CD4-positive, alpha-beta T cell (primary cell): ENCODE measurements at regions not wholly inside any gene's neighbourhood (a gene's known extent, or its start where the extent isn't known, plus 50 kb on each side); places are given as distances from the start of the nearest gene placed in this dataset.

Source experiments
- ATAC-seq: fragments of 200-7000 bp; cut with Tn5 transposase; one replicate; pipeline ENCODE4 v1.10.0; 2022; ENCODE audit warnings: mild to moderate bottlenecking; ENCODE audit not compliant: poor library complexity
- CTCF ChIA-PET: fragments of 350-600 bp; sonication (Branson Sonifier 250); formaldehyde crosslinking; loops from one replicate; lab custom pipeline; 2021; ENCODE audit warnings: antibody characterized with exemption, inconsistent platforms; lab: Charles Lee
- POLR2A ChIA-PET: fragments of 350-600 bp; sonication (Branson Sonifier 250); formaldehyde crosslinking; loops from one replicate; lab custom pipeline; 2021; ENCODE audit warnings: antibody characterized with exemption, inconsistent platforms; lab: Charles Lee
- DNase-seq, 14 experiments: peaks; one replicate each; pipeline ENCODE4 v3.0.0-alpha.2; 2013 to 2020; ENCODE audit warnings: mixed read lengths in 2 of 14
- H3K27ac ChIP-seq, 2 donors: one replicate each; pipeline versions ENCODE4 v1.5.1 to v1.7.0; 2013; ENCODE audit warnings: low read length in 2 of 2, low read depth in 1 of 2, mild to moderate bottlenecking in 1 of 2
- H3K27me3 ChIP-seq, 2 experiments: 1 replicate in 1 of 2; 2 replicates in 1 of 2; pipeline versions ENCODE4 v1.6.1 to v1.7.0; 2013; ENCODE audit warnings: low read length in 2 of 2, control low read depth in 1 of 2, mild to moderate bottlenecking in 1 of 2, moderate library complexity in 1 of 2; ENCODE audit not compliant: insufficient read depth in 2 of 2, control insufficient read depth in 1 of 2
- H3K36me3 ChIP-seq: one replicate; pipeline ENCODE4 v1.6.1; 2013; ENCODE audit warnings: low read length, control low read depth; ENCODE audit not compliant: insufficient read depth
- H3K4me1 ChIP-seq: one replicate; pipeline ENCODE4 v1.6.1; 2013; ENCODE audit warnings: low read length, control low read depth; ENCODE audit not compliant: insufficient read depth
- H3K4me3 ChIP-seq: one replicate; pipeline ENCODE4 v1.5.1; 2013; ENCODE audit warnings: mild to moderate bottlenecking, low read length, moderate library complexity
- H3K9me3 ChIP-seq, 2 experiments: 1 replicate in 1 of 2; 2 replicates in 1 of 2; pipeline versions ENCODE4 v1.6.1 to v1.7.0; 2013; ENCODE audit warnings: low read length in 2 of 2, mild to moderate bottlenecking in 2 of 2, control low read depth in 1 of 2, moderate library complexity in 1 of 2; ENCODE audit not compliant: control insufficient read depth in 1 of 2, insufficient read depth in 1 of 2
- H3K27ac Mint-ChIP-seq: one replicate; pipeline ENCODE4 v1.8.0; 2020; ENCODE audit warnings: mixed read lengths
- H3K27me3 Mint-ChIP-seq: one replicate; pipeline ENCODE4 v1.8.0; 2021; ENCODE audit warnings: mixed read lengths
- H3K36me3 Mint-ChIP-seq: one replicate; pipeline ENCODE4 v1.8.0; 2021; ENCODE audit warnings: low read depth, mixed read lengths
- H3K4me1 Mint-ChIP-seq: one replicate; pipeline ENCODE4 v1.8.0; 2021; ENCODE audit warnings: low read depth, mixed read lengths
- H3K4me3 Mint-ChIP-seq: one replicate; pipeline ENCODE4 v1.8.0; 2020; ENCODE audit warnings: mild to moderate bottlenecking, mixed read lengths
- H3K9me3 Mint-ChIP-seq: one replicate; pipeline ENCODE4 v1.8.0; 2020; ENCODE audit warnings: mixed read lengths
- CTCF ChIP-seq: fragments of 200-600 bp; IDR thresholded peaks from one replicate; pipeline ENCODE4 v1.8.0; 2022; ENCODE audit warnings: antibody characterized with exemption, mild to moderate bottlenecking
- intact Hi-C, 2 experiments: fragments of 100-400 bp; cut with DNase I in 1 of 2; cut with micrococcal nuclease in 1 of 2; formaldehyde crosslinking; loops; one replicate each; pipeline versions ENCODE4 v1.15.1 to v1.9.0; 2023 to 2025; cut with DNase I, micrococcal nuclease

- ChIA-PET POLR2A (no interaction called here), CTCF (no interaction called here)
- no peak overlapping the region for H3K4me3 Mint-ChIP-seq
- no peaks in the 10 kb centered on the region for H3K4me1 ChIP-seq
- H3K27me3 ChIP-seq = no peaks in the 10 kb centered on the region
- no peak overlapping the region for H3K27ac Mint-ChIP-seq
- H3K36me3 Mint-ChIP-seq = no peaks in the 10 kb centered on the region
- no peak overlapping the region for H3K27ac ChIP-seq
- no peaks in the 10 kb centered on the region for H3K4me1 Mint-ChIP-seq
- H3K9me3 Mint-ChIP-seq = no peaks in the 10 kb centered on the region
- peaks cover 4% of the 10 kb centered on the region for H3K27me3 Mint-ChIP-seq
- H3K4me3 ChIP-seq = no peak overlapping the region
- H3K9me3 ChIP-seq = no peaks in the 10 kb centered on the region
- no peak for TF ChIP-seq CTCF
- ATAC-seq (no peak), DNase-seq (no peak)
- no peaks in the 10 kb centered on the region for H3K36me3 ChIP-seq
- intact Hi-C loops = no loop called here
These were observed 263.0 kb downstream of the ETAA1 start for GRCh38 chr2:67660015-67660602.

GRCh38 chr2:67660871-67661270 is 263.7 kb downstream of the ETAA1 start:
- Mint-ChIP-seq H3K9me3 (no peaks in the 10 kb centered on the region), H3K4me1 (no peaks in the 10 kb centered on the region), H3K27ac (no peak overlapping the region), H3K36me3 (no peaks in the 10 kb centered on the region), H3K4me3 (no peak overlapping the region), H3K27me3 (peaks cover 4% of the 10 kb centered on the region)
- DNase-seq = no peak
- no peak for ATAC-seq
- intact Hi-C loops = no loop called here
- no peak for TF ChIP-seq CTCF
- CTCF ChIA-PET = no interaction called here
- Histone ChIP-seq H3K4me1 (no peaks in the 10 kb centered on the region), H3K4me3 (no peak overlapping the region), H3K9me3 (no peaks in the 10 kb centered on the region), H3K36me3 (no peaks in the 10 kb centered on the region), H3K27me3 (no peaks in the 10 kb centered on the region), H3K27ac (no peak overlapping the region)
- POLR2A ChIA-PET = no interaction called here

GRCh38 chr2:67662222-67662621 is 265.1 kb downstream of the ETAA1 start:
- Mint-ChIP-seq H3K27me3 (peaks cover 4% of the 10 kb centered on the region), H3K4me1 (no peaks in the 10 kb centered on the region), H3K27ac (no peak overlapping the region), H3K9me3 (no peaks in the 10 kb centered on the region), H3K4me3 (no peak overlapping the region), H3K36me3 (no peaks in the 10 kb centered on the region)
- Histone ChIP-seq H3K4me3 (no peak overlapping the region), H3K36me3 (no peaks in the 10 kb centered on the region), H3K27ac (no peak overlapping the region), H3K27me3 (no peaks in the 10 kb centered on the region), H3K9me3 (no peaks in the 10 kb centered on the region), H3K4me1 (no peaks in the 10 kb centered on the region)
- ChIA-PET CTCF (interaction anchor here (0.9 kb wide), 1 partner anchor 53 kb away, joined by 3 read pairs; no protein-coding TSS in a partner anchor), POLR2A (no interaction called here)
- DNase-seq (no peak), ATAC-seq (no peak)
- TF ChIP-seq CTCF = no peak
- intact Hi-C loops = no loop called here
